ENCODE measurements at regions not wholly inside any gene's neighbourhood (a gene's known extent, or its start where the extent isn't known, plus 50 kb on each side); places are given as distances from the start of the nearest gene placed in this dataset.

DNA sequence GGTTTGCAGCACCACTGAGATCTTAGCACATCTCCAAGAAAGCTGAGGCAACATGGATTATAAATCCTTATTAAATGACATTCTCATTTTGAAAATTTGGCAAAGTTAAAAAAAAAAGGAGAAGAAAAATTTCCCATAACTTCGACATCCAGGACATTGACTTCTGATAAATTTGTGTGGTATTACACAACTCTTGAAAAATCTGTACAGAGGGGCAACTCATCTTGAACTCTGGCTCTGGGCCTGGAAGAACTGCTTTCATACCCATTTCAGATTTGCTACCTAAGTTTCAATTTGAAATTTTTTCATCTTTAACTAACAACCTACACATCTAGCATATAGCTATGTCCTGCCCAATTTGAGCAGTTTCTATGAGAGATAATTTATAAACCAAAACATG lies 118.0 kb upstream of the UGP2 start:
- TF ChIP-seq ELK1 (IDR thresholded peaks at IDR 0.05; ENCODE audit: low read depth, low read length) (no peak), CREM (IDR thresholded peaks at IDR 0.05; ENCODE audit: low read depth) (no peak), RELB (IDR thresholded peaks at IDR 0.05; ENCODE audit: low read depth) (no peak), EZH2 (IDR thresholded peaks at IDR 0.05; ENCODE audit: borderline replicate concordance, control insufficient read depth, low read depth, low read length) (no peak), FOXM1 (IDR thresholded peaks at IDR 0.05; ENCODE audit: low read depth, low read length) (no peak), RAD21 (IDR thresholded peaks at IDR 0.05; ENCODE audit: insufficient read depth, low read depth, low read length) (no peak)
- TF ChIP-seq, protein P1, sequence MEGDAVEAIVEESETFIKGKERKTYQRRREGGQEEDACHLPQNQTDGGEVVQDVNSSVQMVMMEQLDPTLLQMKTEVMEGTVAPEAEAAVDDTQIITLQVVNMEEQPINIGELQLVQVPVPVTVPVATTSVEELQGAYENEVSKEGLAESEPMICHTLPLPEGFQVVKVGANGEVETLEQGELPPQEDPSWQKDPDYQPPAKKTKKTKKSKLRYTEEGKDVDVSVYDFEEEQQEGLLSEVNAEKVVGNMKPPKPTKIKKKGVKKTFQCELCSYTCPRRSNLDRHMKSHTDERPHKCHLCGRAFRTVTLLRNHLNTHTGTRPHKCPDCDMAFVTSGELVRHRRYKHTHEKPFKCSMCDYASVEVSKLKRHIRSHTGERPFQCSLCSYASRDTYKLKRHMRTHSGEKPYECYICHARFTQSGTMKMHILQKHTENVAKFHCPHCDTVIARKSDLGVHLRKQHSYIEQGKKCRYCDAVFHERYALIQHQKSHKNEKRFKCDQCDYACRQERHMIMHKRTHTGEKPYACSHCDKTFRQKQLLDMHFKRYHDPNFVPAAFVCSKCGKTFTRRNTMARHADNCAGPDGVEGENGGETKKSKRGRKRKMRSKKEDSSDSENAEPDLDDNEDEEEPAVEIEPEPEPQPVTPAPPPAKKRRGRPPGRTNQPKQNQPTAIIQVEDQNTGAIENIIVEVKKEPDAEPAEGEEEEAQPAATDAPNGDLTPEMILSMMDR (IDR thresholded peaks at IDR 0.05 in 2 of 3, conservative IDR thresholded peaks at IDR 0.05 in 1 of 3; ENCODE audit: control insufficient read depth in 2 of 3, extremely low read depth in 1 of 3, insufficient read depth in 1 of 3, low read depth in 3 of 3, low read length in 3 of 3) = no peak

Measured in GM12878 (cell line).